ENCODE measurements at regions not wholly inside any gene's neighbourhood (a gene's known extent, or its start where the extent isn't known, plus 50 kb on each side); places are given as distances from the start of the nearest gene placed in this dataset.
"Not testable (repeated sequence)": the region's sequence is repeated elsewhere in the genome, so short reads cannot be mapped to it uniquely, and the experiment has no call there.

DNA sequence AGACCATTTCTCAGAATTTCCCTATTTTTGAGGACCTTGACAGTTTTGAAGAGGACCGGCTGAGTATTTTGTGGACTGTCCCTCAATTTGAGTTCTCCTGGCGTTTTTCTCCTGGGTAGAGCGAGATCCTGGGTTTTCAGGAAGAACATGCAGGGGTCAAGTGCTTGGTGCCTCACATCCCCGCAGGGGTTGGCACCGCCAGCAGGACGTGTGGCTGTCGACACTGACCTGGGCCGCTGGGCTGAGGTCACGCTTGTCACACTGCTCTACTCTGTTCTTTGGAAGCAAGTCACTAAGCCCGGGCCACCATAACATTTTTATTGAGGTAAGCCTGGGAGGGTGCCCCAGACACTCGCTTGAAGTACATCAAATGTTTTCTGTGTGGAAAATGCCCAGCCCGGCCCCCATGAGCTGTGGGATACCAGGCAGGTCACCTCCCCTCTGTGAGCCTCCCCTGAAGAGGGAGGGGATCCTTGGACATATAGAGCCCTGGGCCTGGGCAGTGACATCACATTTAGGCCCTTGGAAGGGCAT is 112.0 kb downstream of the NPIPB11 start:
- not testable (repeated sequence) for TF ChIP-seq CTCF, POLR2AphosphoS5, EP300 (IDR thresholded peaks at IDR 0.05)

All from suprapubic skin (tissue), 4 donors.